ENCODE measurements at regions not wholly inside any gene's neighbourhood (a gene's known extent, or its start where the extent isn't known, plus 50 kb on each side); places are given as distances from the start of the nearest gene placed in this dataset.

- no peak for DNase-seq (ENCODE audit: low read depth)
Observed at GRCh38 chr3:18827664-18828063, 320.6 kb upstream of the KCNH8 start.

- no peak for DNase-seq (ENCODE audit: low read depth)
Observed at GRCh38 chr3:18825665-18826064, 322.6 kb upstream of the KCNH8 start.

- no peak for DNase-seq (ENCODE audit: low read depth)
Observed at GRCh38 chr3:18813300-18813699, 335.0 kb upstream of the KCNH8 start.

GRCh38 chr3:18812316-18812715, 336.0 kb upstream of the KCNH8 start:
- DNase-seq (ENCODE audit: low read depth), result no peak

GRCh38 chr3:18810306-18810661, 338.0 kb upstream of the KCNH8 start:
- no peak for DNase-seq (ENCODE audit: low read depth)

GRCh38 chr3:18809640-18810305, 338.5 kb upstream of the KCNH8 start:
- no peak for DNase-seq (ENCODE audit: low read depth)

GRCh38 chr3:18808429-18808828, 339.9 kb upstream of the KCNH8 start:
- no peak for DNase-seq (ENCODE audit: low read depth)

- DNase-seq (ENCODE audit: low read depth), result no peak
Observed at GRCh38 chr3:18807593-18807992, 340.7 kb upstream of the KCNH8 start.

- DNase-seq (ENCODE audit: low read depth), result no peak
Observed at GRCh38 chr3:18806633-18807032, 341.7 kb upstream of the KCNH8 start.

- no peak for DNase-seq (ENCODE audit: low read depth)
Observed at GRCh38 chr3:18797378-18797777, 350.9 kb upstream of the KCNH8 start.

GRCh38 chr3:18795078-18795477, 353.2 kb upstream of the KCNH8 start:
- DNase-seq (ENCODE audit: low read depth), result no peak

- no peak for DNase-seq (ENCODE audit: low read depth)
Observed at GRCh38 chr3:18791752-18792151, 356.6 kb upstream of the KCNH8 start.

GRCh38 chr3:18791182-18791581, 357.1 kb upstream of the KCNH8 start:
- no peak for DNase-seq (ENCODE audit: low read depth)

- no peak for DNase-seq (ENCODE audit: low read depth)
Observed at GRCh38 chr3:18790384-18790783, 357.9 kb upstream of the KCNH8 start.

GRCh38 chr3:18789734-18790133, 358.6 kb upstream of the KCNH8 start:
- DNase-seq (ENCODE audit: low read depth), result no peak

GRCh38 chr3:18787441-18787840, 360.9 kb upstream of the KCNH8 start:
- DNase-seq (ENCODE audit: low read depth), result no peak

- no peak for DNase-seq (ENCODE audit: low read depth)
Observed at GRCh38 chr3:18786650-18787323, 361.5 kb upstream of the KCNH8 start.

GRCh38 chr3:18782191-18782590, 357.1 kb upstream of the SATB1 start:
- no peak for DNase-seq (ENCODE audit: low read depth)

- no peak for DNase-seq (ENCODE audit: low read depth)
Observed at GRCh38 chr3:18780959-18781358, 355.8 kb upstream of the SATB1 start.

GRCh38 chr3:18779704-18780103, 354.6 kb upstream of the SATB1 start:
- DNase-seq (ENCODE audit: low read depth), result no peak

- no peak for DNase-seq (ENCODE audit: low read depth)
Observed at GRCh38 chr3:18778598-18778997, 353.5 kb upstream of the SATB1 start.

GRCh38 chr3:18778094-18778493, 353.0 kb upstream of the SATB1 start:
- no peak for DNase-seq (ENCODE audit: low read depth)

- no peak for DNase-seq (ENCODE audit: low read depth)
Observed at GRCh38 chr3:18775501-18775900, 350.4 kb upstream of the SATB1 start.
